Heart left ventricle (tissue), 16 donors: ENCODE measurements at regions not wholly inside any gene's neighbourhood (a gene's known extent, or its start where the extent isn't known, plus 50 kb on each side); places are given as distances from the start of the nearest gene placed in this dataset.

Experiments
- ATAC-seq, 4 donors: fragments of 200-7000 bp; cut with Tn5 transposase; one replicate each; pipeline ENCODE4 v1.9.1; 2020 to 2022; ENCODE audit warnings: moderate library complexity in 4 of 4, mild to moderate bottlenecking in 3 of 4, moderate number of reproducible peaks in 1 of 4
- DNase-seq, 5 donors: peaks; one replicate each; pipeline ENCODE4 v3.0.0-alpha.2; 2020
- H3K27ac ChIP-seq, 12 donors: fragments of 200-600 bp; sonication (generic) in 4 of 12; one replicate each; pipeline versions ENCODE4 v1.5.0 to v1.8.0; 2016 to 2022; ENCODE audit warnings: mild to moderate bottlenecking in 2 of 12
- H3K27me3 ChIP-seq, 9 donors: fragments of 200-600 bp; sonication (generic) in 2 of 9; one replicate each; pipeline versions ENCODE4 v1.5.1 to v1.8.0; 2016 to 2022; ENCODE audit warnings: mild to moderate bottlenecking in 3 of 9
- H3K36me3 ChIP-seq, 9 donors: fragments of 200-600 bp; sonication (generic) in 2 of 9; one replicate each; pipeline versions ENCODE4 v1.5.0 to v1.8.0; 2018 to 2022; ENCODE audit warnings: mild to moderate bottlenecking in 2 of 9
- H3K4me1 ChIP-seq, 12 donors: fragments of 200-600 bp; sonication (generic) in 4 of 12; one replicate each; pipeline versions ENCODE4 v1.5.0 to v1.8.0; 2016 to 2022; ENCODE audit warnings: mild to moderate bottlenecking in 3 of 12
- H3K4me3 ChIP-seq, 12 donors: fragments of 200-600 bp; sonication (generic) in 4 of 12; one replicate each; pipeline versions ENCODE4 v1.5.0 to v1.8.0; 2017 to 2022; ENCODE audit warnings: mild to moderate bottlenecking in 9 of 12, moderate library complexity in 4 of 12
- H3K9me3 ChIP-seq, 12 donors: fragments of 200-600 bp; sonication (generic) in 4 of 12; one replicate each; pipeline versions ENCODE4 v1.5.0 to v1.8.0; 2016 to 2022; ENCODE audit warnings: mild to moderate bottlenecking in 1 of 12
- CTCF ChIP-seq, 12 donors: fragments of 200-600 bp; sonication (generic) in 4 of 12; IDR thresholded peaks; one replicate each; pipeline versions ENCODE4 v1.5.0 to v1.8.0; 2018 to 2022; ENCODE audit warnings: antibody characterized with exemption in 12 of 12, mild to moderate bottlenecking in 5 of 12
- POLR2A ChIP-seq, 2 donors: fragments of 450-650 bp; IDR thresholded peaks; one replicate each; pipeline ENCODE4 v1.6.1; 2017; ENCODE audit warnings: antibody characterized with exemption in 2 of 2, mild to moderate bottlenecking in 2 of 2, moderate library complexity in 2 of 2
- WGBS, 4 donors: extraction: QIAGEN DNeasy Blood & Tissue Kit in 2 of 4; methylation state at CpG; one replicate each; pipeline versions ENCODE4 v1.1.5 to v1.1.7; 2013 to 2018; 5-methylcytosine and 5-hydroxymethylcytosine counted together
- intact Hi-C, 10 donors: fragments of 100-400 bp; cut with DNase I; formaldehyde crosslinking; loops; one replicate each; pipeline versions ENCODE4 v1.11.1 to v1.14.2; 2022
- donor health status: ischemic (EF 13 %, LVEDD 7.1; RV severe dilation, severe dysfunction).
- donor health status: healthy with polysubstance abuse.
- donor health status: DM: no; HTN: yes; CAD: no.
- donor health status: DM: no; HTN: no; CAD: no.
- donor health status: ischemic (EF 25% LVEDD 6.9; RV normal size, moderate dysfunction).
- donor health status: ischemic (EF 25% LVEDD 5.7; RV mildly dilated, moderate dysfunction).
- donor health status: healthy.
- donor health status: DM: yes; HTN: yes; CAD: no.
- donor health status: ischemic (EF 35%, LVEDD 5.7; RV mildly dilated, moderate dysfunction).
- donor health status: nonischemic (EF 11% LVEDD 7.7; RV severe dilation, severe dysfunction).
- donor health status: DM: yes; HTN: yes; CAD: no.
- donor health status: PGD.
- donor health status: ischemic (EF 29% LVEDD 5.4; RV normal size, mild dysfunction).
- donor health status: nonischemic (EF 23%, LVEDD 6.1; RV moderate dilation, normal function).

- Histone ChIP-seq H3K27ac (no peak overlapping the region), H3K4me3 (no peak overlapping the region), H3K9me3 (peaks cover 0 to 5% (median 0%) of the 10 kb centered on the region in 12 donors), H3K27me3 (peaks cover 0 to 51% (median 22%) of the 10 kb centered on the region in 9 donors), H3K36me3 (no peaks in the 10 kb centered on the region), H3K4me1 (no peaks in the 10 kb centered on the region)
- TF ChIP-seq POLR2A (IDR thresholded peaks at IDR 0.05) (no peak), CTCF (IDR thresholded peaks at IDR 0.05) (no peak)
- intact Hi-C loops = no loop called here
- DNase-seq (no peak), ATAC-seq (no peak)
- 6 to 20% (median 11%) methylated on average over 18 of the region's 18 CpGs for WGBS, 4 donors
Observed at GRCh38 chrX:790041-790506, 159.5 kb downstream of the SHOX start.

- no peak for DNase-seq
- Histone ChIP-seq H3K4me1 (no peaks in the 10 kb centered on the region), H3K27ac (no peak overlapping the region), H3K9me3 (peaks cover 0 to 5% (median 0%) of the 10 kb centered on the region in 12 donors), H3K27me3 (peaks cover 0 to 51% (median 22%) of the 10 kb centered on the region in 9 donors), H3K4me3 (no peak overlapping the region), H3K36me3 (no peaks in the 10 kb centered on the region)
- TF ChIP-seq POLR2A (IDR thresholded peaks at IDR 0.05) = no peak
- TF ChIP-seq CTCF (IDR thresholded peaks at IDR 0.05) = no peak
- no peak for ATAC-seq
- intact Hi-C loops = no loop called here
- WGBS, 4 donors = 20 to 31% (median 27%) methylated on average over 9 of the region's 9 CpGs
Observed at GRCh38 chrX:789096-789495, 158.5 kb downstream of the SHOX start.

GRCh38 chrX:786441-786881 is 155.9 kb downstream of the SHOX start:
- intact Hi-C loops = no loop called here
- ATAC-seq = no peak
- WGBS, 4 donors = 66 to 78% (median 67%) methylated on average over 6 of the region's 6 CpGs

GRCh38 chrX:784829-785228 is 154.2 kb downstream of the SHOX start:
- no peak for TF ChIP-seq CTCF (IDR thresholded peaks at IDR 0.05)
- no peak for TF ChIP-seq POLR2A (IDR thresholded peaks at IDR 0.05)
- no peak for DNase-seq
- Histone ChIP-seq H3K27ac (no peak overlapping the region), H3K9me3 (no peaks in the 10 kb centered on the region), H3K36me3 (no peaks in the 10 kb centered on the region), H3K27me3 (peaks cover 0 to 16% (median 8%) of the 10 kb centered on the region in 9 donors), H3K4me1 (no peaks in the 10 kb centered on the region), H3K4me3 (no peak overlapping the region)
- ATAC-seq = no peak
- WGBS, 4 donors = 88 to 90% (median 89%) methylated on average over 13 of the region's 13 CpGs; no CpG with 5 or more reads in 1 of the 4 donors
- intact Hi-C loops = no loop called here

More at GRCh38 chrX:786441-786881, 155.9 kb downstream of the SHOX start:
- Histone ChIP-seq H3K4me1 (no peaks in the 10 kb centered on the region), H3K4me3 (no peak overlapping the region), H3K27me3 (peaks cover 0 to 30% (median 16%) of the 10 kb centered on the region in 9 donors), H3K9me3 (no peaks in the 10 kb centered on the region), H3K36me3 (no peaks in the 10 kb centered on the region), H3K27ac (no peak overlapping the region)
- no peak for DNase-seq
- TF ChIP-seq POLR2A (IDR thresholded peaks at IDR 0.05) = no peak
- TF ChIP-seq CTCF (IDR thresholded peaks at IDR 0.05) = no peak
